NK-92 treated with Interleukin-12 subunit alpha and Interleukin-12 subunit beta, amount 100 ng/mL, for 24 hours (cell line): ENCODE measurements at regions not wholly inside any gene's neighbourhood (a gene's known extent, or its start where the extent isn't known, plus 50 kb on each side); places are given as distances from the start of the nearest gene placed in this dataset.

Experiments
- DNase-seq: peaks from one replicate; lab custom pipeline; 2025; lab: John Stamatoyannopoulos, UW

GRCh38 chr5:38753141-38753540, 92.7 kb upstream of the OSMR start:
- DNase-seq = no peak

GRCh38 chr5:38753776-38754175, 92.0 kb upstream of the OSMR start:
- no peak for DNase-seq

GRCh38 chr5:38755181-38755580, 90.6 kb upstream of the OSMR start:
- DNase-seq = no peak

- DNase-seq = no peak
These were observed 89.7 kb upstream of the OSMR start for GRCh38 chr5:38756068-38756467.

DNA sequence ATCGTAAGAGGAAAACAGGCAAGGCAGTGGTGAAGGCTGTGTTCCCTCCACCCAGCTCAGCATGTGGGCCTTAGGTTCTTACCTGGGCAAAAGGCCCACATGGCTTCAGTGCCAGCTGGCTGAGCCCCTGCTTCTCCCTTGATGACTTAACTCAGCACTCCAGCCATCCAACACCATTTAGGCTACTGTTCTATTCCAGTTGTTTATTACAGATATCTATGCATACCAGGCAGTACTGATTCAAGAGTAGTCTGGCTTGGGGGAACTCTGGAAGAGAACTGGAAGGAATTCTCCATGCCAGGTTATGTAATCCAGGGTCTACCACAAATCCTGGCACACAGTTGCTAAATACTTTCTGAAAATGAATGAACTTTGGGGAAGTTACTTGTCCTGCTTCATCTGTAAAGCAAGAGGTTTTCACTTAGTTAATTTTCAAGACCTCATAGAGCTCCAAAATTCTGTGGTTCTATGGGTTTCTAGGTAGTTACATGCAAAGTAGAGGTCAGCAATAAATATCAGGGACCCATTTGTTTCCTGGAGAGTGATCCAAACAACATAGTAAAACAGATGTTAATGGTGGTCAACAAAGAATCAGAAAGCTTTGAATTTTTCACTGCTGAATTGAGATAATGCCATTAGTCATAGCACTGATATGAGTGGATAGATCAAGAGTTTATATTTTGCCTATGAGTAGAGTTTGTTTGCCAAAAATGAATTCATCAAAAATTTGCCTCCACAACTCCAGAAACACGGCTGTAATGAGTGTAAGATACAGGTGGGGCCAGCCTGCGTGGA, 88.2 kb upstream of the OSMR start:
- DNase-seq = no peak

DNA sequence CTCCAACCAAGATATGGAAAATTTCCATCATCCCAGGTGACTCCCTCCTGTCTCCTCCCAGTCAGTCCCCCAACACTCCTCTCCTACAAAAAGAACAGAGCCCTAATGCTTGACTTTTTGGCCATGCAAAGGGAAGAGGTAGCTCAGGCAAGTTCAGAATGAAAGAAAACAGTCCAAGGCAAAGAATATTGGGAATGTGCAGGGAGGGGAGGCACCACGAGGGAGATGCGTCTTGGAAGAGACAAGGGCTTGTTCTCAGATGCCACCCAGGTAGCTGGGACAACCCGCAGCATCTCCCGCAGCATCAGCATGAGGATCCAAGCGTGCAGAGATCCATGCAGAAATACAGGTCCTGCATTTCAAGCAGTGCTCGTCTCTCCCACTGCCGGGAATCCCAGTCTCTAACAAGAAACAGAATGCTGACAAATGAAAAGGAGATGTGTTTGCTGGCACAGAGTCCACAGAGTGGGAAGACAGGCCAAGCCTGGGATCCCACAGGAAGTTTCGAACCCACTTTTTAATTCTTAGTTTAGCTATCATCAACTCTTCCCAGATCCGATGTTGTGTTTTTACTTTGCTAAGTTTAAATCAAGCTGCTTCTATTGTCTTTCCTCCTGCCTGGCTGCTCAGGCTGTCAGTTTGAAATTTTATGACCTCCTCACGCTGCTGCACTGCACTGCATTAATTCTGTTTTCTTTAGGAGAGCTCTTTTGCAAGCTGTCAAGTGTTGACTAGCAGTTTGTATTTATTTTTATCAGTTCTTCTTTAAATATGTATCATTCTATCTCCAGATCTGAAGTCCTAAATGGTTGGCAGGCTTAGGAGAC, 86.8 kb upstream of the OSMR start:
- no peak for DNase-seq

DNA sequence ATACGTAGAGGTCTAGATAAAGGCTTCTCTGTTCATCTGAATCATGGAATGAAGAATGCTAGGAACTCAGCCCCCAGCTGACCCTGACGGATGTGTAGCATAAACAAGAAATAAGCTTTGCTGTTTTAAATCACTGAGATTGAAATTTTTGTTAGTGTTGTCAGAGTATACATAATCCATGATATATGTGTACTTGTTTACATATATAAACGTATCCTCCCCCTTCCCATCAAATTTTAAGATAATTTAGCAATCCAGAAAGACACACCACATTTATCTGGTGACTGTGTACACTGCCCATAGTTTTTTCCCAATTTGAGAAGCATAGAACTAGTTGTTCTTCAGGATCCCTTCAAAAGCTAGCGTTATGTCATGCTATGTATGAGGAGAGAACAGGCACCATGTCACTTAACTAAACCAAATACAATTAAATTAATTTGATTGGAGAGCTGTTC, 80.8 kb upstream of the OSMR start:
- no peak for DNase-seq

- no peak for DNase-seq
These were observed 80.4 kb upstream of the OSMR start for GRCh38 chr5:38765399-38765861.

GRCh38 chr5:38766151-38766550, 79.7 kb upstream of the OSMR start:
- DNase-seq = no peak

- DNase-seq = no peak
These were observed 77.2 kb upstream of the OSMR start for GRCh38 chr5:38768412-38769211.

GRCh38 chr5:38772471-38772870, 73.3 kb upstream of the OSMR start:
- no peak for DNase-seq

- DNase-seq = no peak
These were observed 70.5 kb upstream of the OSMR start for GRCh38 chr5:38775218-38775840.

- DNase-seq = no peak
These were observed 69.5 kb upstream of the OSMR start for GRCh38 chr5:38776149-38776896.

GRCh38 chr5:38777111-38777510, 68.7 kb upstream of the OSMR start:
- DNase-seq = no peak

- no peak for DNase-seq
These were observed 65.5 kb upstream of the OSMR start for GRCh38 chr5:38780316-38780715.

DNA sequence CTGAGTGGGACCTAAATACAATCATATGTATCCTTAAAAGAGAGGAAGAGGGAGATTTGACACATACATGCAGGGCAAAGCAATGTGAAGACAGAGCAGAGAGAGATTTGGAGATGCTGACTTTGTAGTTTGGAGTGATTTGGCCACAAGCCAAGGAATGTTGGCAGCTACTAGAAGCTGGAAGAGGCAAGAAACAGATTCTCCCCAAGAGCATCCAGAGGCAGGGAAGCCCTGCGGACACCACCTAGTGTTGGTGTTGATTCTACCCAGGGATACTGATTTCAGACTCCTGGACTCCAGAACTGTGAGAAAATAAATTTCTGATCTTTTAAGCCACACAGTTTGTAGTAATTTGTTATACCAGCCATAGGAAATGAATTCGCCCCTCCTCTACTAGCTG, 64.9 kb upstream of the OSMR start:
- DNase-seq = no peak

DNA sequence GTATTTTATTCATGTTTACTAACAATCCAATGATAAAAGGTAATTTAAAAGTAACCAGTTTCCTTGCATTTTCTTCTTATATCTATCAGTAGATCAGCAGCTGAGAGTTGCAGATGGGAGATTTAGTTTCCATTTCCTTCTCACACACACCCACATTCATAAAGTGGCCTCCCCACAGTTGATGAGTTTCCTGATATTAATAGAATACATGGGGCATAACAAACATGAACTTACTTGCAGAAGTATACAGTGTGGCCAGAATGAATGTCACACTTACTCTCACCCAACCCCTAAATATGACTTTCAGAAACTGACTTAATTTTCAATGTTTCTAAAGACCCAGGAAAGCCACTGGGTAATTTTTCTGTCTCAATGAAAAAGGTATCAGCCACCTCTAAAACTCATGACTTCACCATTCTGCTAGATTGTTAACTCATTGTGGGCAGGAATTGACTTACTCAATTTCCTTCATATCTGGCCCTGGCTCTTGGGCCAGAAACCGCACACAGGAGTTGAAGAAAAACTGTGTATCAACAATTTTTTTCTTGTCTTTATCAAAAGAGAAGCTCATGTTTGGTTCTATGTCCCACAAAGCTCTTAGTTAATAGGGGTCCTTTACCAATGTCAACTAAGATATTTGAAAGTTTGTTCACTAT, 63.5 kb upstream of the OSMR start:
- no peak for DNase-seq

DNA sequence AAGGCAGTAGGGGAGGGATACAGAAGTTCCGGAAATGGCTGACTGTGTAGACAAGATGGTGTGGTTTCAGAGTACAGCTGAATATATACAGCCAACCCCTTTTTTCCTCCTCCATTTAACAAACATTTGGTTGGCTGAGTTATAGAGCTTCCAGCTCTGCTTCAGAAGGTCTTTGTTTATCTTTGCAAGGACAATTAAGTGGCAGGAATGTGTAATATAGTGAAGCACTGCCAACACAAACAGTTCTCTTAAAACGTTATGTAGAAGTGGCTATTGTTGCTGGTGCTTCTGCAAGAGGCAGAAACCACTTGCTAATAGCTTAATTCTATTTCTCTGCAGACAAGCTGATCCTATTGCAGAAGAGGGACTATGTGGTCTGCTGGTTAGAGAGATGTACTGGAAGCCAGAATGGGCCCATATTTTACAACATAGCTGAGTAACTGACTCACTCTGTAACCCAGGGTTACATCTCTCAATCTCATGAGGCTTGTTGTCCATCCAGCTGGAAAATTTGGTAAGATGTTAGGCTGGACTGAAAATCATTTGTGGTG, 62.7 kb upstream of the OSMR start:
- DNase-seq = no peak

DNA sequence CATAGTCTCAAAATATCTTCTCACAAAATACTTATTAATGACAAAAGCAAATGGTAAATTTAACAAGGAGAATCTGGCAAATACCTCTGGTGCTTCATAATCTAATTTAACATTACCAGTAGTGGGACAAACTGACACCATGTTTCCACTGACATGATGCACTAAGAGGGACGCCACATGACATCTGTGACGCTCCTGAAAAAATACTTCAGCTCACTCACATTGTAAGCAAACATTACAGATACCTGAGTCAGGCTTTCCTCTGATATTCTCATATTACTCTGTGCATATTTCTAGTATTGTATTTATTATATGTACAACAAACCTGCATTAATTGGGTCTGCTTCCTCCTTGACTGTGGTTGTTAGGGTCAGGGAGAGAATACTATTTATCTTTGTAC, 56.7 kb upstream of the OSMR start:
- no peak for DNase-seq

DNA sequence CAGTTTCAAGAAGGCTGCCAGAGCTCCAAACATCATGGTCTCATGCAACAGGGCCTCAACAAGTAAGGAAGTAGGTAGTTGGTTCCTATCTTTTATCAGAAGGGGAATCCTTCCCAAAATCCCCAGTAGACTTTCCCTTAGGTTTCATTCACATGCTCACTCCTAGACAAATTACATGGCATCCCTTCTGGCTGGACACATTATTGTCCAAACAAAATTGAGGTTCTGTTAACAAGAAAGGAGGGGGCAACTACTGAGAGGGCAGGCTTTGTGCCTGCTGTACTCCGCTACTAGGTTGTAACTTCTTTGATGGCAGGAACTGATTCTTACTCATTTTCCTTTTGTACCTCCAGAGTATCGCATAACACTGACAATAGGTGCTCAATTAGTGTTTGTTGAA, 56.0 kb upstream of the OSMR start:
- no peak for DNase-seq
